Right atrium auricular region (tissue), 2 donors: ENCODE measurements at regions not wholly inside any gene's neighbourhood (a gene's known extent, or its start where the extent isn't known, plus 50 kb on each side); places are given as distances from the start of the nearest gene placed in this dataset.

Experiments used
- DNase-seq: peaks from one replicate; pipeline ENCODE4 v3.0.0-alpha.2; 2019; ENCODE audit warnings: low spot score
- H3K27ac ChIP-seq, 2 donors: fragments of 200-600 bp; sonication (generic); 1 replicate in 1 of 2; 2 replicates in 1 of 2; pipeline ENCODE4 v1.5.1; 2016 to 2019
- H3K27me3 ChIP-seq, 2 donors: fragments of 200-600 bp; sonication (generic); one replicate each; pipeline versions ENCODE4 v1.5.1 to v1.6.0; 2017 to 2019
- H3K36me3 ChIP-seq: fragments of 200-600 bp; sonication (generic); one replicate; pipeline ENCODE4 v1.5.1; 2016
- H3K4me1 ChIP-seq, 2 donors: fragments of 200-600 bp; sonication (generic); one replicate each; pipeline versions ENCODE4 v1.5.1 to v1.6.0; 2017 to 2019
- H3K4me3 ChIP-seq, 2 donors: fragments of 200-600 bp; sonication (generic); 1 replicate in 1 of 2; 2 replicates in 1 of 2; pipeline ENCODE4 v1.5.1; 2017 to 2019; ENCODE audit warnings: mild to moderate bottlenecking in 1 of 2, moderate library complexity in 1 of 2
- H3K9me3 ChIP-seq, 2 donors: fragments of 200-600 bp; sonication (generic); one replicate each; pipeline ENCODE4 v1.5.1; 2019
- CTCF ChIP-seq, 2 donors: fragments of 200-600 bp; sonication (generic); IDR thresholded peaks; one replicate each; pipeline ENCODE4 v1.5.1; 2019; ENCODE audit warnings: antibody characterized with exemption in 2 of 2

DNA sequence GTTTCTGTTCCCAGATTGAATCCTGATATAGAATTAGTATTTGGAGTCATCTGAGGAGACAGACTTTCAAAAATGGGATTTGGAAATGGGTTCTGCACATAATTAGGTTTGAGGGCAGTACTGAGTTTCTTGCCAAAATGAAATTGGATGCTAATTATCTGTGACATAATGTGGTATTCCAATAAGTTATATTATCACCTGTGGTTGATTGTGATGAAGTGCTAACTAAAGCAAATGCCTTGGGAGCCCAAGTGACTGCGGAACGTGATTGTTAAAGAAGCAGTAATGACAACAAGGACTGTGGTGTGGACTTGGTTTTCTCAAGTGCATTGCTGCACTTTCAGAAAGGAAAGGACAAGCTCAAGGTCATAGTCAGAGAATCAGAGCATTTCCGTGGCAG, 337.0 kb downstream of the IPO8 start:
- Histone ChIP-seq H3K4me1 (peaks cover 0 to 11% of the 10 kb centered on the region in 2 donors), H3K9me3 (no peaks in the 10 kb centered on the region), H3K36me3 (no peaks in the 10 kb centered on the region), H3K4me3 (no peak overlapping the region), H3K27ac (peak overlapping the region in 1 of 2 donors; percentile 53), H3K27me3 (no peaks in the 10 kb centered on the region)
- no peak for TF ChIP-seq CTCF (IDR thresholded peaks at IDR 0.05)
- no peak for DNase-seq

GRCh38 chr12:30357766-30358490, 337.7 kb downstream of the IPO8 start:
- TF ChIP-seq CTCF (IDR thresholded peaks at IDR 0.05): no peak
- no peaks in the 10 kb centered on the region for H3K36me3 ChIP-seq
- no peak overlapping the region for H3K4me3 ChIP-seq
- no peaks in the 10 kb centered on the region for H3K9me3 ChIP-seq
- H3K27ac ChIP-seq: peak overlapping the region in 1 of 2 donors; percentile 53
- no peaks in the 10 kb centered on the region for H3K27me3 ChIP-seq
- H3K4me1 ChIP-seq: peaks cover 0 to 11% of the 10 kb centered on the region in 2 donors
- no peak for DNase-seq

- H3K27ac ChIP-seq: peak overlapping the region; percentile 49 to 89
- TF ChIP-seq CTCF (IDR thresholded peaks at IDR 0.05): no peak
- no peaks in the 10 kb centered on the region for H3K27me3 ChIP-seq
- H3K9me3 ChIP-seq: peaks cover 0 to 17% of the 10 kb centered on the region in 2 donors
- H3K4me1 ChIP-seq: peaks cover 0 to 7% of the 10 kb centered on the region in 2 donors
- no peaks in the 10 kb centered on the region for H3K36me3 ChIP-seq
- no peak overlapping the region for H3K4me3 ChIP-seq
- DNase-seq: no peak
Measured at GRCh38 chr12:30345744-30346471, 349.8 kb downstream of the IPO8 start.

DNA sequence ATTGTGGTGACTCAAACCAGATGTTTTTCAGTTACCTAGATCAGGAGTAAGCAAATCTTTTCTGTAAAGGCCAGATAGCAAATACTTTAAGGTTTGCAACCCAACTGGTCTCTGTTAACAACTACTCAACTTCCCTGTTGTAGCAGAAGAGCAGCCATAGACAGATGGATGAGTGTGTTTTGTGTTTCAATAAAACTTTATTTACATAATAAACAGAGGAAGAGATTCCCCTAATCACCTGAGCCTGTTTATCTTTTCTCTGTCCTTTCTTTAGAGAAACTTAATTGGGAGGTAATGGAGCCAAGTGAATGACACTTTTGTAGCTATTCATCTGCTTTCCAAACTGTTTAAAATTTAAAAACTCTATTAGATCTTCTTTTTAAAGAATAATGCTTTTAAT, 365.1 kb downstream of the IPO8 start:
- no peak overlapping the region for H3K4me3 ChIP-seq
- no peaks in the 10 kb centered on the region for H3K4me1 ChIP-seq
- H3K27ac ChIP-seq: no peak overlapping the region
- H3K9me3 ChIP-seq: no peaks in the 10 kb centered on the region
- no peak for TF ChIP-seq CTCF (IDR thresholded peaks at IDR 0.05)
- H3K36me3 ChIP-seq: no peaks in the 10 kb centered on the region
- no peaks in the 10 kb centered on the region for H3K27me3 ChIP-seq
- DNase-seq: no peak

DNA sequence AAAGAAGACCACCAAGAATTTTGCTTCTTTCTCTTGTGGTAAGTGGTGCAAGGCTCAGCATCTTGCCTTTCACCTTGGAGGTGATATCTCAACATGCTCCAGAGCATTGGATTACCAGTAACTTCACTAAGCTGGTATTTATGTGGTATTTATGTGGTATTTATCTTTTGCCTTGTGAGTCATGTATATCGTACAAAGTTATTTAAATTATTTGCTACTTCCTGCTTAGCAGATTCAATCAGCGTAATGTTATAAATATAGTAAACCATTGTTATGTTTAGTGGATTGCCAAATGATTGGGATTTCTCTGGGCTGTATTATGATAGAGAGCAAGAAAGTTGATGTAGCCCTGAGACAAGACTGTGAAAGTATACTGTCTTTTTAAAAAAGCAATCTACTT, 366.4 kb downstream of the IPO8 start:
- peaks cover 0 to 7% of the 10 kb centered on the region in 2 donors for H3K9me3 ChIP-seq
- no peaks in the 10 kb centered on the region for H3K27me3 ChIP-seq
- no peak for TF ChIP-seq CTCF (IDR thresholded peaks at IDR 0.05)
- DNase-seq: no peak
- H3K4me1 ChIP-seq: no peaks in the 10 kb centered on the region
- no peak overlapping the region for H3K27ac ChIP-seq
- no peaks in the 10 kb centered on the region for H3K36me3 ChIP-seq
- no peak overlapping the region for H3K4me3 ChIP-seq
